Mucosa of stomach (tissue), 1 donor: ENCODE measurements at regions not wholly inside any gene's neighbourhood (a gene's known extent, or its start where the extent isn't known, plus 50 kb on each side); places are given as distances from the start of the nearest gene placed in this dataset.
"Not testable (repeated sequence)": the region's sequence is repeated elsewhere in the genome, so short reads cannot be mapped to it uniquely, and the experiment has no call there.

Experiments
- H3K27me3 ChIP-seq: one replicate; pipeline ENCODE4 v1.7.0; 2013; ENCODE audit warnings: mild to moderate bottlenecking, low read length; ENCODE audit not compliant: control insufficient read depth, insufficient read depth
- H3K36me3 ChIP-seq: one replicate; pipeline ENCODE4 v1.7.0; 2013; ENCODE audit warnings: low read length; ENCODE audit not compliant: control insufficient read depth, insufficient read depth
- H3K4me1 ChIP-seq: one replicate; pipeline ENCODE4 v1.7.0; 2013; ENCODE audit warnings: mild to moderate bottlenecking, low read length; ENCODE audit not compliant: control insufficient read depth, insufficient read depth
- H3K4me3 ChIP-seq: one replicate; pipeline ENCODE4 v1.7.0; 2013; ENCODE audit warnings: low read length
- H3K9ac ChIP-seq: one replicate; pipeline ENCODE4 v1.7.0; 2013; ENCODE audit warnings: mild to moderate bottlenecking, low read length, moderate library complexity
- H3K9me3 ChIP-seq: one replicate; pipeline ENCODE4 v1.7.0; 2013; ENCODE audit warnings: mild to moderate bottlenecking, low read length, moderate library complexity; ENCODE audit not compliant: control insufficient read depth
- donor health status: Pancreatic carcinoma.

GRCh38 chr1:79737193-79737592, 730.7 kb upstream of the ADGRL4 start:
- H3K27me3 ChIP-seq = no peaks in the 10 kb centered on the region
- H3K9me3 ChIP-seq = no peaks in the 10 kb centered on the region
- H3K9ac ChIP-seq = no peak overlapping the region
- H3K4me3 ChIP-seq = no peak overlapping the region
- H3K36me3 ChIP-seq = no peaks in the 10 kb centered on the region
- H3K4me1 ChIP-seq = no peaks in the 10 kb centered on the region

DNA sequence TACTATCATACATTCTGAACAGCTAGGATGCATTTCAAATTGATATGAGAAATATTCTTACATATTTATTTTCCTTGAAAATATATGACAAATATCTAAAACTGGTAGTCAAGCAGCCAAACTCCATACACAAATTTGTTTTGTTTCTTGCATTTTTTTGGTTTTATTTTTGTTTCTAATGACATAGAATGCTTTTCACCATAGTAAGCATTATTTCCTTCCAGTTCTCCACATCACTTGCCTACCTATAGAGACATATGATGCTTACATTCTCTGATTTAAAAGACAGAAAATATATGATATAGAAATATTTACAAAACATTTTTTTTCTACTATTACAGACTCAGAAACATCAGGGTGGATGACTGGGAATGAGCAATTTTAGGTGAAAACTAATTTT, 726.4 kb upstream of the ADGRL4 start:
- H3K4me3 ChIP-seq = no peak overlapping the region
- no peaks in the 10 kb centered on the region for H3K9me3 ChIP-seq
- H3K9ac ChIP-seq = no peak overlapping the region
- H3K4me1 ChIP-seq = no peaks in the 10 kb centered on the region
- H3K36me3 ChIP-seq = no peaks in the 10 kb centered on the region
- no peaks in the 10 kb centered on the region for H3K27me3 ChIP-seq

- no peak overlapping the region for H3K4me3 ChIP-seq
- H3K27me3 ChIP-seq = no peaks in the 10 kb centered on the region
- no peaks in the 10 kb centered on the region for H3K9me3 ChIP-seq
- no peak overlapping the region for H3K9ac ChIP-seq
- no peaks in the 10 kb centered on the region for H3K36me3 ChIP-seq
- H3K4me1 ChIP-seq = no peaks in the 10 kb centered on the region
Measured at GRCh38 chr1:79726911-79727310, 720.4 kb upstream of the ADGRL4 start.

DNA sequence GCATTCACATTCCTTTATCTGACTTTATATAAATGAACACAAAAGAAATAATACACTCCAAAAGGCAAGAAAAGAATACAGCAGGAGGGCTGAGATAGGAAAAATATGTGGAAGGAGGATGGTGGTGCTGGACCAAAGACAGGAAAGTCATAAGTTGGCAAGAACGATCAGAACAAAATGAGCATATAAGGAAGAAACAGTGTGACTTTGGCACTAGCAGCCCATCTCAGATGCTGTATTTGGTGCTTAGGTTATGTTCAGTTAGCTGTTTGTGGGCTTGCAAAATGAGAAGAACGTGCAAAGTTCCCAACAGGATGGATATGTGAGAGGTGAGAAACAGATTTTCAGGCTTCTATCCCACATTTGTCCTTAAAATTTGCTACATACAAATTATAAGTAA, 719.8 kb upstream of the ADGRL4 start:
- H3K4me3 ChIP-seq = no peak overlapping the region
- no peaks in the 10 kb centered on the region for H3K4me1 ChIP-seq
- no peak overlapping the region for H3K9ac ChIP-seq
- no peaks in the 10 kb centered on the region for H3K27me3 ChIP-seq
- no peaks in the 10 kb centered on the region for H3K9me3 ChIP-seq
- H3K36me3 ChIP-seq = no peaks in the 10 kb centered on the region

DNA sequence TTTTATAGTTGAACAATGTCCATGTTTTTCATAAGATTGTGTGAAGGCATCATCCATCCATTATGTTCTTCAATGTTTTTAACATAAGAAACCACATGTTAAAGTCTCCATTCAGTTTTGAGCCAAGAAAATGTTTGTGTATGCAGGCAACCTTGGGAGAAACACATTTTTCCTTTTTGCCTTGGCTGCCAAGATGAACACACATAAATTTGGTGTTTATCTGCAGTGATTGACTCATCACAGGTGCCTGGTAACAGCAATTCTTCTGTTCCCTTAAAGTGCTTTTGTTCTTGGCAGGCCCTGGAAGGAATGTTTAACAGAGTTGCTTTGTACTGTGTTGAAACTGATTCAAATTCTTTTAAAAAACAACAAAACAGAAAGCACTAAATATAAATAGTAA, 709.9 kb upstream of the ADGRL4 start:
- no peaks in the 10 kb centered on the region for H3K27me3 ChIP-seq
- H3K4me1 ChIP-seq = no peaks in the 10 kb centered on the region
- no peak overlapping the region for H3K4me3 ChIP-seq
- no peak overlapping the region for H3K9ac ChIP-seq
- no peaks in the 10 kb centered on the region for H3K9me3 ChIP-seq
- H3K36me3 ChIP-seq = no peaks in the 10 kb centered on the region

GRCh38 chr1:79714664-79715063, 708.1 kb upstream of the ADGRL4 start:
- no peaks in the 10 kb centered on the region for H3K27me3 ChIP-seq
- no peaks in the 10 kb centered on the region for H3K36me3 ChIP-seq
- H3K4me3 ChIP-seq = no peak overlapping the region
- no peaks in the 10 kb centered on the region for H3K4me1 ChIP-seq
- no peak overlapping the region for H3K9ac ChIP-seq
- no peaks in the 10 kb centered on the region for H3K9me3 ChIP-seq

GRCh38 chr1:79711001-79711431, 704.5 kb upstream of the ADGRL4 start:
- no peaks in the 10 kb centered on the region for H3K9me3 ChIP-seq
- no peak overlapping the region for H3K4me3 ChIP-seq
- H3K27me3 ChIP-seq = no peaks in the 10 kb centered on the region
- no peaks in the 10 kb centered on the region for H3K36me3 ChIP-seq
- no peak overlapping the region for H3K9ac ChIP-seq
- H3K4me1 ChIP-seq = no peaks in the 10 kb centered on the region

DNA sequence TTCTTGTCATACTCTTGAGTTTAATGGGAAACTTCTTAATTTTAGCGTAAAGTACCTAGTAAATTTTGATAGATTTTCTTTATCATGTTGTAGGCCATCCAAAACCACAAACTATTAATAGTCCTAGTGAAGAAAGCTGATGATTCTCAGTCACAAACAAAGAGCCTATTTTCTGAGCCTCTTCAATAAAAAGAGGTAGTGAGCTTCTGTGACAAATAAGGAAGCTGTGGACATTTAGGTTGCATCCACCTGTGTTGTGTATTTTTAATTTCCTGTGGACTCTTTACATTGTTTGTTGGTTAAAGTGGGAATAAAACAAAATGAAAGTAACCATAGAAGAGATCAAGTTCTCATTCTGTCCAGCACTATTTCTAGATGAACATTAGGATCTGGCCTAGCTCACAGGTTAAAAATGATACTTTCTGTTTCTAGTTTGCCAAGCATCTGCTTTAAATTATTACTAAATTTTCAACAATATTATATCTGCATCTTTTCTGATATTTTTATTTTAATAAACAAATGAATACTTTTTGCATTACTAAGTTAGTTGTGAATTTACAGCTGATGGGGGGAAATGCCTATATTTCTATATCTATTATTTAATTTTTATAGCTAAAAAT, 702.2 kb upstream of the ADGRL4 start:
- Histone ChIP-seq H3K27me3 (no peaks in the 10 kb centered on the region), H3K9ac (no peak overlapping the region), H3K36me3 (no peaks in the 10 kb centered on the region), H3K9me3 (no peaks in the 10 kb centered on the region), H3K4me3 (no peak overlapping the region), H3K4me1 (no peaks in the 10 kb centered on the region)

GRCh38 chr1:79705218-79705617, 698.7 kb upstream of the ADGRL4 start:
- H3K4me1 ChIP-seq = no peaks in the 10 kb centered on the region
- no peaks in the 10 kb centered on the region for H3K9me3 ChIP-seq
- H3K27me3 ChIP-seq = no peaks in the 10 kb centered on the region
- no peak overlapping the region for H3K9ac ChIP-seq
- no peaks in the 10 kb centered on the region for H3K36me3 ChIP-seq
- no peak overlapping the region for H3K4me3 ChIP-seq

- no peak overlapping the region for H3K9ac ChIP-seq
- no peaks in the 10 kb centered on the region for H3K36me3 ChIP-seq
- H3K4me1 ChIP-seq = no peaks in the 10 kb centered on the region
- no peak overlapping the region for H3K4me3 ChIP-seq
- no peaks in the 10 kb centered on the region for H3K27me3 ChIP-seq
- no peaks in the 10 kb centered on the region for H3K9me3 ChIP-seq
Measured at GRCh38 chr1:79704067-79704466, 697.5 kb upstream of the ADGRL4 start.

DNA sequence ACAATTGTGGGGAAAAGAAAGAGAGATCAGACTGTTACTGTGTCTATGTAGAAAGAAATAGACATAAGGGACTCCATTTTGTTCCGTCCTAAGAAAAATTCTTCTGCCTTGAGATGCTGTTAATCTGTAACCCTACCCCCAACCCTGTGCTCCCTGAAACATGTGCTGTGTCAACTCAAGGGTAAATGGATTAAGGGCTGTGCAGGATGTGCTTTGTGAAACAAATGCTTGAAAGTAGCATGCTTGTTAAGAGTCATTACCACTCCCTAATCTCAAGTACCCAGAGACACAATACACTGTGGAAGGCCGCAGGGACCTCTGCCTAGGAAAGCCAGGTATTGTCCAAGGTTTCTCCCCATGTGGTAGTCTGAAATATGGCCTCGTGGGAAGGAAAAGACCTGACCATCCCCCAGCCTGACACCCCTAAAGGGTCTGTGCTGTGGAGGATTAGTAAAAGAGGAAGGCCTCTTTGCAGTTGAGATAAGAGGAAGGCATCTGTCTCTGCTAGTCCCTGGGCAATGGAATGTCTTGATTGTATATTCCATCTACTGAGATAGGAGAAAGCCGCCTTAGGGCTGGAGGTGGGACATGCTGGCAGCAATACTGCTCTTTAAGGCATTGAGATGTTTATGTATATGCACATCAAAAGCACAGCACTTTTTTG, 695.9 kb upstream of the ADGRL4 start:
- H3K9me3 ChIP-seq, H3K4me3 ChIP-seq, H3K4me1 ChIP-seq, H3K27me3 ChIP-seq, H3K36me3 ChIP-seq, H3K9ac ChIP-seq: not testable (repeated sequence)

DNA sequence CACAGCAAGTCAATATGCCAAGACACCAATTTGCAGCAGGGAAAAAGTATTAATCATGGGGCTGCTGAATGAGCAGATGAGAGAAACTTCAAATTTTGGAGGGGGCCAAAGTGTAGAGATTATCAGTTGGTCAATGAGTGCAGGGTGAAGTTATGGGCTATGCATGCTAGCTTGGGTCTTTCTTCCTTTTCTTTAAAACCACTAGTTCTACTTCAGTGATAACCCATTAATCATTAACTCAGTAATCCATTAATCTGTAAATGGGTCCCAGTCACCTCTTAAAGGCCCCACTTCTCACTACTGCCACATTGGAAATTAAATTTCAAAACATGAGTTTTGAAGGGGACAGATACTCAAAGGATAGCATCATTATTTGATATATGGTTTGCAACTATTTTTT, 688.6 kb upstream of the ADGRL4 start:
- H3K4me1 ChIP-seq = peaks cover 19% of the 10 kb centered on the region
- H3K36me3 ChIP-seq = no peaks in the 10 kb centered on the region
- H3K4me3 ChIP-seq = no peak overlapping the region
- no peaks in the 10 kb centered on the region for H3K9me3 ChIP-seq
- no peaks in the 10 kb centered on the region for H3K27me3 ChIP-seq
- no peak overlapping the region for H3K9ac ChIP-seq

- Histone ChIP-seq H3K4me1 (peaks cover 19% of the 10 kb centered on the region), H3K4me3 (no peak overlapping the region), H3K36me3 (no peaks in the 10 kb centered on the region), H3K9me3 (no peaks in the 10 kb centered on the region), H3K27me3 (no peaks in the 10 kb centered on the region), H3K9ac (no peak overlapping the region)
Measured at GRCh38 chr1:79694241-79694640, 687.7 kb upstream of the ADGRL4 start.
